ENCODE measurements at regions not wholly inside any gene's neighbourhood (a gene's known extent, or its start where the extent isn't known, plus 50 kb on each side); places are given as distances from the start of the nearest gene placed in this dataset.

GRCh38 chr10:104581884-104582601 lies 59.0 kb upstream of the SORCS3 start:
- no peak overlapping the region for H2AFZ ChIP-seq (replicated peaks; ENCODE audit: low read length, poor library complexity)
- no peak overlapping the region for H4K91ac ChIP-seq (ENCODE audit: insufficient read depth, low read depth, low read length)
- H3K27me3 ChIP-seq (ENCODE audit: control insufficient read depth, insufficient read depth, low read length), result no peaks in the 10 kb centered on the region; the same call in 1 of the 2 replicates
- intact Hi-C loops (cut with micrococcal nuclease) (loop anchor here (5.0 kb wide), 2 partner anchors 290 to 1595 kb away; no protein-coding TSS in a partner anchor), in situ Hi-C loops (cut with MboI; ENCODE audit: low sequenced_read_pairs) (no loop called here), dilution Hi-C loops (cut with HindIII; ENCODE audit: low sequenced_read_pairs, unreplicated experiment) (no loop called here)
- no peak overlapping the region for H2BK20ac ChIP-seq (ENCODE audit: low read depth, low read length)
- H2AK5ac ChIP-seq (ENCODE audit: low read depth, low read length), result no peak overlapping the region
- no peak overlapping the region for H4K8ac ChIP-seq (ENCODE audit: low read depth in 2 of 2, low read length in 2 of 2)
- H3K14ac ChIP-seq (replicated peaks; ENCODE audit: low read depth, low read length), result no peak overlapping the region
- H3K36me3 ChIP-seq (ENCODE audit: control insufficient read depth, insufficient read depth, low read length), result no peaks in the 10 kb centered on the region
- H4K20me1 ChIP-seq (ENCODE audit: insufficient read depth, low read length), result no peaks in the 10 kb centered on the region
- no peaks in the 10 kb centered on the region for H3K79me1 ChIP-seq (ENCODE audit: low read depth in 1 of 2, low read length in 2 of 2)
- H3K4ac ChIP-seq (ENCODE audit: low read depth, low read length), result no peak overlapping the region
- H2BK120ac ChIP-seq (ENCODE audit: low read depth, low read length), result no peak overlapping the region
- no peak overlapping the region for H2BK5ac ChIP-seq (ENCODE audit: low read depth, low read length, poor library complexity, severe bottlenecking)
- no peak for ATAC-seq (ENCODE audit: low read depth)
- DNase-seq, result peak; percentile 55
- H4K5ac ChIP-seq (ENCODE audit: low read depth, low read length), result no peak overlapping the region
- no peak overlapping the region for H3K23ac ChIP-seq (ENCODE audit: low read depth, low read length)
- no peaks in the 10 kb centered on the region; the same call in 1 of the 2 replicates for H3K4me1 ChIP-seq (ENCODE audit: control insufficient read depth, insufficient read depth, low read length)
- TF ChIP-seq RCOR1 (IDR thresholded peaks at IDR 0.05; ENCODE audit: insufficient replicate concordance, low read length) (peak; percentile 21), SMC3 (IDR thresholded peaks at IDR 0.05; ENCODE audit: low read depth, low read length) (no peak)
- ChIA-PET POLR2A (ENCODE audit: unreplicated experiment) (no interaction called here), CTCF (interaction anchor here (0.6 kb wide), 1 partner anchor 25 kb away, joined by 3 read pairs; no protein-coding TSS in a partner anchor)
- no peak overlapping the region for H3K4me3 ChIP-seq (ENCODE audit: insufficient read depth, low read depth, low read length)
- no peak overlapping the region for H2BK15ac ChIP-seq (ENCODE audit: low read depth, low read length)
- no peak overlapping the region for H3K56ac ChIP-seq (ENCODE audit: extremely low read depth, insufficient read depth, low read length)
- no CpG with 5 or more reads among the region's 5 CpGs for WGBS, 2 experiments (ENCODE audit: extremely low coverage in 2 of 2, insufficient read length in 1 of 2)
- H3K27ac ChIP-seq (ENCODE audit: insufficient read depth, low read length), result no peak overlapping the region
- H3K9ac ChIP-seq (ENCODE audit: low read depth, low read length), result no peak overlapping the region
- no TSS peak for BruUV-seq (replicated peaks)
- no peaks in the 10 kb centered on the region for H3K9me3 ChIP-seq (ENCODE audit: control insufficient read depth, insufficient read depth, low read length)
- H3K9me1 ChIP-seq (ENCODE audit: insufficient read depth, low read length), result no peaks in the 10 kb centered on the region
- H3K18ac ChIP-seq (ENCODE audit: low read depth, low read length), result no peak overlapping the region
- no peak overlapping the region for H3K4me2 ChIP-seq (ENCODE audit: low read depth, low read length)
- no peak overlapping the region for H2AK9ac ChIP-seq (replicated peaks; ENCODE audit: low read depth, low read length, poor library complexity)
